Sigmoid colon (tissue), 4 donors: ENCODE measurements at regions not wholly inside any gene's neighbourhood (a gene's known extent, or its start where the extent isn't known, plus 50 kb on each side); places are given as distances from the start of the nearest gene placed in this dataset.

Source experiments
- CTCF ChIP-seq, 4 experiments: fragments of 450-650 bp in 3 of 4; fragments of 200-600 bp in 1 of 4; IDR thresholded peaks; one replicate each; pipeline ENCODE4 v1.5.1; 2016 to 2019; ENCODE audit warnings: antibody characterized with exemption in 4 of 4, mild to moderate bottlenecking in 3 of 4, moderate library complexity in 2 of 4
- EP300 ChIP-seq, 4 donors: sonication (generic); formaldehyde crosslinking; IDR thresholded peaks; one replicate each; pipeline ENCODE4 v1.6.1; 2017; ENCODE audit warnings: antibody characterized with exemption in 4 of 4
- POLR2A ChIP-seq, 2 donors: fragments of 450-650 bp; IDR thresholded peaks; one replicate each; pipeline ENCODE4 v1.6.1; 2016; ENCODE audit warnings: antibody characterized with exemption in 2 of 2, mild to moderate bottlenecking in 2 of 2, moderate library complexity in 2 of 2
- POLR2AphosphoS5 ChIP-seq, 4 donors: sonication (generic); formaldehyde crosslinking; IDR thresholded peaks; one replicate each; pipeline ENCODE4 v1.6.1; 2017; ENCODE audit warnings: antibody characterized with exemption in 4 of 4

DNA sequence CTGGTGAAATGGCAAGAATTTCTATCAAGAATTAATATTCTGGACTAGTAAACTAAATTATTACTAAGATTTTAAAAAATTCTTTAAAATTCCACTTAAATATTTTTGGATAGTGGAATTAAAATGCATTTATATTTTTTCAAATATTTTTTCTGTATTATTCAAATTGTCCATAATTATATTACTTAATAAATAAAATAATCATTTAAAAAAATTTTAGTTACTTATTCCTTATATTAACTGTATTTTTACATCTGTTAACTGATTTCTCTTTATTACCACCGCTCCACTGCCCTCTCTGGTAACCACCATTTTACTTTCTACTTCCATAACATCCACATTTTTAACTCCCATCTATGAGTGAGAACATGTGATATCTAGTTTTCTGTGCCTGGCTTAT is 828.4 kb downstream of the VGLL3 start:
- TF ChIP-seq CTCF (IDR thresholded peaks at IDR 0.05) (no peak), POLR2AphosphoS5 (IDR thresholded peaks at IDR 0.05) (no peak), POLR2A (IDR thresholded peaks at IDR 0.05) (no peak), EP300 (IDR thresholded peaks at IDR 0.05) (no peak)
